ENCODE measurements at regions not wholly inside any gene's neighbourhood (a gene's known extent, or its start where the extent isn't known, plus 50 kb on each side); places are given as distances from the start of the nearest gene placed in this dataset.
A peak's percentile ranks its signal among the peaks of the same experiment; 100 is the strongest.

DNA sequence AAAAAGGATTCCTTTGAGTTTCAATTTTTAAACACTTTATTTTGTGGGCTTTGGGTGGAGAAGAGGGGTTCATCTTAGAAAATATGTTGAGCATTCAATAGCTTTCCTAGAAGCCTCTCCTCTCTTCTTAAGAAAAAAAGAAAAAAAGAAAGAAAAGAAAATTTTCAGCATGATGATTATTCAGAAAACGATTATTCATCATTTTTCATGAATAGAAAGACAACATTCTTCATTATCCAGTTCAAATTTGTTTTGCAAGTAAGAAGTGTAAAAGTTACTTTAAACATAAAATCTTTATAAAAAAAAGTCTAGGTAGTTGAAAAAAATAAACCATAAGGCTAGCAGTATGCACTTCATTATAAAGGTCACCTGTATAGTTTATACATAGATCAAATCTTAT is 636.5 kb downstream of the IRX1 start:
- H3K4me1 Mint-ChIP-seq = peaks cover 18% of the 10 kb centered on the region
- Histone ChIP-seq H3K9me2 (ENCODE audit: insufficient read depth) (0 out of 2 replicates have a peak, but pooled peaks cover 8% of the 10 kb centered on the region), H2AFZ (no peak overlapping the region), H3K4me3 (no peak overlapping the region), H3K27me3 (ENCODE audit: insufficient read depth) (no peaks in the 10 kb centered on the region), H3K4me1 (ENCODE audit: insufficient read depth) (no peaks in the 10 kb centered on the region), H3K79me2 (replicated peaks; ENCODE audit: insufficient read depth) (no peaks in the 10 kb centered on the region), H3K27ac (ENCODE audit: low read depth) (no peak overlapping the region), H3K36me3 (ENCODE audit: insufficient read depth) (peaks cover 7% of the 10 kb centered on the region; the same call in 1 of the 2 replicates), H3F3A (replicated peaks; ENCODE audit: low read depth) (no peaks in the 10 kb centered on the region), H4K20me1 (replicated peaks; ENCODE audit: insufficient read depth) (no peaks in the 10 kb centered on the region), H3K4me2 (no peak overlapping the region)
- peaks cover 12% of the 10 kb centered on the region; the same call in 2 of the 3 replicates for H3K36me3 Mint-ChIP-seq (ENCODE audit: low read depth)
- no peak for ATAC-seq
- no peak for DNase-seq (ENCODE audit: low spot score)
- H3K27me3 Mint-ChIP-seq (ENCODE audit: insufficient read depth, low read depth, poor library complexity) = peaks cover 3% of the 10 kb centered on the region
- TF ChIP-seq CREB1 (CRISPR knock-in tag; IDR thresholded peaks at IDR 0.05; ENCODE audit: low read depth) (no peak), EZH2phosphoT487 (IDR thresholded peaks at IDR 0.05; ENCODE audit: unreplicated experiment) (no peak), EZH2 (IDR thresholded peaks at IDR 0.05; ENCODE audit: low read depth, unreplicated experiment) (no peak), ZNF114 (CRISPR knock-in tag; IDR thresholded peaks at IDR 0.05) (no peak)
- TF ChIP-seq, protein P1, sequence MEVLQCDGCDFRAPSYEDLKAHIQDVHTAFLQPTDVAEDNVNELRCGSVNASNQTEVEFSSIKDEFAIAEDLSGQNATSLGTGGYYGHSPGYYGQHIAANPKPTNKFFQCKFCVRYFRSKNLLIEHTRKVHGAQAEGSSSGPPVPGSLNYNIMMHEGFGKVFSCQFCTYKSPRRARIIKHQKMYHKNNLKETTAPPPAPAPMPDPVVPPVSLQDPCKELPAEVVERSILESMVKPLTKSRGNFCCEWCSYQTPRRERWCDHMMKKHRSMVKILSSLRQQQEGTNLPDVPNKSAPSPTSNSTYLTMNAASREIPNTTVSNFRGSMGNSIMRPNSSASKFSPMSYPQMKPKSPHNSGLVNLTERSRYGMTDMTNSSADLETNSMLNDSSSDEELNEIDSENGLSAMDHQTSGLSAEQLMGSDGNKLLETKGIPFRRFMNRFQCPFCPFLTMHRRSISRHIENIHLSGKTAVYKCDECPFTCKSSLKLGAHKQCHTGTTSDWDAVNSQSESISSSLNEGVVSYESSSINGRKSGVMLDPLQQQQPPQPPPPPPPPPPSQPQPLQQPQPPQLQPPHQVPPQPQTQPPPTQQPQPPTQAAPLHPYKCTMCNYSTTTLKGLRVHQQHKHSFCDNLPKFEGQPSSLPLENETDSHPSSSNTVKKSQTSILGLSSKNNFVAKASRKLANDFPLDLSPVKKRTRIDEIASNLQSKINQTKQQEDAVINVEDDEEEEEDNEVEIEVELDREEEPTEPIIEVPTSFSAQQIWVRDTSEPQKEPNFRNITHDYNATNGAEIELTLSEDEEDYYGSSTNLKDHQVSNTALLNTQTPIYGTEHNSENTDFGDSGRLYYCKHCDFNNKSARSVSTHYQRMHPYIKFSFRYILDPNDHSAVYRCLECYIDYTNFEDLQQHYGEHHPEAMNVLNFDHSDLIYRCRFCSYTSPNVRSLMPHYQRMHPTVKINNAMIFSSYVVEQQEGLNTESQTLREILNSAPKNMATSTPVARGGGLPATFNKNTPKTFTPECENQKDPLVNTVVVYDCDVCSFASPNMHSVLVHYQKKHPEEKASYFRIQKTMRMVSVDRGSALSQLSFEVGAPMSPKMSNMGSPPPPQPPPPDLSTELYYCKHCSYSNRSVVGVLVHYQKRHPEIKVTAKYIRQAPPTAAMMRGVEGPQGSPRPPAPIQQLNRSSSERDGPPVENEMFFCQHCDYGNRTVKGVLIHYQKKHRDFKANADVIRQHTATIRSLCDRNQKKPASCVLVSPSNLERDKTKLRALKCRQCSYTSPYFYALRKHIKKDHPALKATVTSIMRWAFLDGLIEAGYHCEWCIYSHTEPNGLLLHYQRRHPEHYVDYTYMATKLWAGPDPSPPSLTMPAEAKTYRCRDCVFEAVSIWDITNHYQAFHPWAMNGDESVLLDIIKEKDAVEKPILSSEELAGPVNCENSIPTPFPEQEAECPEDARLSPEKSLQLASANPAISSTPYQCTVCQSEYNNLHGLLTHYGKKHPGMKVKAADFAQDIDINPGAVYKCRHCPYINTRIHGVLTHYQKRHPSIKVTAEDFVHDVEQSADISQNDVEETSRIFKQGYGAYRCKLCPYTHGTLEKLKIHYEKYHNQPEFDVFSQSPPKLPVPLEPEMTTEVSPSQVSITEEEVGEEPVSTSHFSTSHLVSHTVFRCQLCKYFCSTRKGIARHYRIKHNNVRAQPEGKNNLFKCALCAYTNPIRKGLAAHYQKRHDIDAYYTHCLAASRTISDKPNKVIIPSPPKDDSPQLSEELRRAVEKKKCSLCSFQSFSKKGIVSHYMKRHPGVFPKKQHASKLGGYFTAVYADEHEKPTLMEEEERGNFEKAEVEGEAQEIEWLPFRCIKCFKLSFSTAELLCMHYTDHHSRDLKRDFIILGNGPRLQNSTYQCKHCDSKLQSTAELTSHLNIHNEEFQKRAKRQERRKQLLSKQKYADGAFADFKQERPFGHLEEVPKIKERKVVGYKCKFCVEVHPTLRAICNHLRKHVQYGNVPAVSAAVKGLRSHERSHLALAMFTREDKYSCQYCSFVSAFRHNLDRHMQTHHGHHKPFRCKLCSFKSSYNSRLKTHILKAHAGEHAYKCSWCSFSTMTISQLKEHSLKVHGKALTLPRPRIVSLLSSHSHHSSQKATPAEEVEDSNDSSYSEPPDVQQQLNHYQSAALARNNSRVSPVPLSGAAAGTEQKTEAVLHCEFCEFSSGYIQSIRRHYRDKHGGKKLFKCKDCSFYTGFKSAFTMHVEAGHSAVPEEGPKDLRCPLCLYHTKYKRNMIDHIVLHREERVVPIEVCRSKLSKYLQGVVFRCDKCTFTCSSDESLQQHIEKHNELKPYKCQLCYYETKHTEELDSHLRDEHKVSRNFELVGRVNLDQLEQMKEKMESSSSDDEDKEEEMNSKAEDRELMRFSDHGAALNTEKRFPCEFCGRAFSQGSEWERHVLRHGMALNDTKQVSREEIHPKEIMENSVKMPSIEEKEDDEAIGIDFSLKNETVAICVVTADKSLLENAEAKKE (CRISPR knock-in tag; IDR thresholded peaks at IDR 0.05) = no peak
- no peak overlapping the region for H3K4me3 Mint-ChIP-seq
- peaks cover 13% of the 10 kb centered on the region for H3K9me3 Mint-ChIP-seq
- H3K27ac Mint-ChIP-seq = no peak overlapping the region

DNA sequence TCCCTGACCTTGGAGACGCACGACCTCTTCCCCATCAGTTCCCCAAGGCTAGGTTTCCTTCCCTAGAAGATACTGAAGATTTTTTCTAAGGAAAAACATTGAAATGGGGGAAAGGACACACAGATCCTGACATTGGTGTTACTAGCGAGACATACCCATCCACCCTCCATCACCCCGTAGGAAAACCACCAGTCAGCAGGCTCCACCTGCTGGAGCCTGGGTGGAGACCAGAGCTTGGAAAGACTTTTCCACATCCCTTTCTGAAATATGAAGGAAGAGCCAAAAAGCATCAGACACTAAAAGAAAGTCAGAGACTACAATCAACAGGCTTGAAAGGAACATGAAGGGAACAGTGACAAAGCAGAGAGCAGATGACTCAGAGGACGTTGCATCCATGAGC is 638.0 kb downstream of the IRX1 start:
- H3K27ac ChIP-seq (ENCODE audit: low read depth) = no peak overlapping the region
- no peaks in the 10 kb centered on the region for H3F3A ChIP-seq (replicated peaks; ENCODE audit: low read depth)
- no peak for TF ChIP-seq EZH2 (IDR thresholded peaks at IDR 0.05; ENCODE audit: low read depth, unreplicated experiment)
- TF ChIP-seq, protein P2, sequence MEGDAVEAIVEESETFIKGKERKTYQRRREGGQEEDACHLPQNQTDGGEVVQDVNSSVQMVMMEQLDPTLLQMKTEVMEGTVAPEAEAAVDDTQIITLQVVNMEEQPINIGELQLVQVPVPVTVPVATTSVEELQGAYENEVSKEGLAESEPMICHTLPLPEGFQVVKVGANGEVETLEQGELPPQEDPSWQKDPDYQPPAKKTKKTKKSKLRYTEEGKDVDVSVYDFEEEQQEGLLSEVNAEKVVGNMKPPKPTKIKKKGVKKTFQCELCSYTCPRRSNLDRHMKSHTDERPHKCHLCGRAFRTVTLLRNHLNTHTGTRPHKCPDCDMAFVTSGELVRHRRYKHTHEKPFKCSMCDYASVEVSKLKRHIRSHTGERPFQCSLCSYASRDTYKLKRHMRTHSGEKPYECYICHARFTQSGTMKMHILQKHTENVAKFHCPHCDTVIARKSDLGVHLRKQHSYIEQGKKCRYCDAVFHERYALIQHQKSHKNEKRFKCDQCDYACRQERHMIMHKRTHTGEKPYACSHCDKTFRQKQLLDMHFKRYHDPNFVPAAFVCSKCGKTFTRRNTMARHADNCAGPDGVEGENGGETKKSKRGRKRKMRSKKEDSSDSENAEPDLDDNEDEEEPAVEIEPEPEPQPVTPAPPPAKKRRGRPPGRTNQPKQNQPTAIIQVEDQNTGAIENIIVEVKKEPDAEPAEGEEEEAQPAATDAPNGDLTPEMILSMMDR (conservative IDR thresholded peaks at IDR 0.05; ENCODE audit: low read depth in 2 of 2) = peak; percentile 53 to 74
- TF ChIP-seq, protein P3, sequence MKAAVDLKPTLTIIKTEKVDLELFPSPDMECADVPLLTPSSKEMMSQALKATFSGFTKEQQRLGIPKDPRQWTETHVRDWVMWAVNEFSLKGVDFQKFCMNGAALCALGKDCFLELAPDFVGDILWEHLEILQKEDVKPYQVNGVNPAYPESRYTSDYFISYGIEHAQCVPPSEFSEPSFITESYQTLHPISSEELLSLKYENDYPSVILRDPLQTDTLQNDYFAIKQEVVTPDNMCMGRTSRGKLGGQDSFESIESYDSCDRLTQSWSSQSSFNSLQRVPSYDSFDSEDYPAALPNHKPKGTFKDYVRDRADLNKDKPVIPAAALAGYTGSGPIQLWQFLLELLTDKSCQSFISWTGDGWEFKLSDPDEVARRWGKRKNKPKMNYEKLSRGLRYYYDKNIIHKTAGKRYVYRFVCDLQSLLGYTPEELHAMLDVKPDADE (IDR thresholded peaks at IDR 0.05) = no peak
- H3K27me3 Mint-ChIP-seq (ENCODE audit: insufficient read depth, low read depth, poor library complexity) = peaks cover 5% of the 10 kb centered on the region
- peaks cover 7% of the 10 kb centered on the region; the same call in 1 of the 2 replicates for H3K36me3 ChIP-seq (ENCODE audit: insufficient read depth)
- DNase-seq (ENCODE audit: low spot score) = peak; percentile 35
- peaks cover 18% of the 10 kb centered on the region for H3K4me1 Mint-ChIP-seq
- peaks cover 18% of the 10 kb centered on the region for H3K9me3 Mint-ChIP-seq
- ATAC-seq = peak; percentile 44
- H3K27ac Mint-ChIP-seq = no peak overlapping the region
- H4K20me1 ChIP-seq (replicated peaks; ENCODE audit: insufficient read depth) = no peaks in the 10 kb centered on the region
- no peaks in the 10 kb centered on the region for H3K9me2 ChIP-seq (ENCODE audit: insufficient read depth)
- no peak overlapping the region for H3K4me3 Mint-ChIP-seq
- H3K4me2 ChIP-seq = no peak overlapping the region
- H3K27me3 ChIP-seq (ENCODE audit: insufficient read depth) = no peaks in the 10 kb centered on the region
- no peaks in the 10 kb centered on the region for H3K4me1 ChIP-seq (ENCODE audit: insufficient read depth)
- peaks cover 12% of the 10 kb centered on the region; the same call in 2 of the 3 replicates for H3K36me3 Mint-ChIP-seq (ENCODE audit: low read depth)
- no peak overlapping the region for H3K4me3 ChIP-seq
- H2AFZ ChIP-seq = no peak overlapping the region
- H3K79me2 ChIP-seq (replicated peaks; ENCODE audit: insufficient read depth) = no peaks in the 10 kb centered on the region

Data from GM23338 (cell line).